GM19035 (cell line): ENCODE measurements at regions not wholly inside any gene's neighbourhood (a gene's known extent, or its start where the extent isn't known, plus 50 kb on each side); places are given as distances from the start of the nearest gene placed in this dataset.

Experiments
- ATAC-seq: cut with Tn5 transposase; IDR thresholded peaks from one replicate; pipeline ENCODE4 v1.9.1; 2021; ENCODE audit not compliant: unreplicated experiment

- ATAC-seq: no peak
Observed at GRCh38 chr4:112994732-112995464, 54.6 kb upstream of the ANK2 start.
